Lung (tissue), 11 donors: ENCODE measurements at regions not wholly inside any gene's neighbourhood (a gene's known extent, or its start where the extent isn't known, plus 50 kb on each side); places are given as distances from the start of the nearest gene placed in this dataset.

Experiments
- ATAC-seq: fragments of 200-7000 bp; cut with Tn5 transposase; one replicate; pipeline ENCODE4 v1.9.1; 2020; ENCODE audit warnings: moderate number of reproducible peaks; ENCODE audit not compliant: insufficient read depth, low FRiP score
- DNase-seq, 3 donors: peaks; one replicate each; pipeline ENCODE4 v3.0.0-alpha.2; 2013 to 2017
- H3K27ac ChIP-seq, 2 donors: one replicate each; pipeline ENCODE4 v1.5.1; 2013; ENCODE audit warnings: mild to moderate bottlenecking in 2 of 2, moderate library complexity in 2 of 2, control low read depth in 1 of 2, inconsistent platforms in 1 of 2, low read depth in 1 of 2, low read length in 1 of 2
- H3K27me3 ChIP-seq, 3 donors: one replicate each; pipeline ENCODE4 v1.5.1; 2013; ENCODE audit warnings: low read length in 2 of 3; ENCODE audit not compliant: control insufficient read depth in 3 of 3, insufficient read depth in 3 of 3
- H3K36me3 ChIP-seq, 4 donors: one replicate each; pipeline ENCODE4 v1.5.1; 2013; ENCODE audit warnings: low read length in 4 of 4, mild to moderate bottlenecking in 1 of 4, moderate library complexity in 1 of 4; ENCODE audit not compliant: control insufficient read depth in 4 of 4, insufficient read depth in 4 of 4
- H3K4me1 ChIP-seq, 5 donors: one replicate each; pipeline ENCODE4 v1.5.1; 2013; ENCODE audit warnings: low read length in 5 of 5, mild to moderate bottlenecking in 2 of 5, moderate library complexity in 1 of 5; ENCODE audit not compliant: control insufficient read depth in 5 of 5, insufficient read depth in 5 of 5
- H3K4me3 ChIP-seq: one replicate; pipeline ENCODE4 v1.5.1; 2013; ENCODE audit warnings: mild to moderate bottlenecking, control low read depth, moderate library complexity
- H3K9ac ChIP-seq, 2 donors: one replicate each; pipeline ENCODE4 v1.5.1; 2013; ENCODE audit warnings: low read length in 2 of 2, control low read depth in 1 of 2; ENCODE audit not compliant: insufficient read depth in 1 of 2
- H3K9me3 ChIP-seq, 4 donors: one replicate each; pipeline ENCODE4 v1.5.1; 2013; ENCODE audit warnings: low read length in 3 of 4, mild to moderate bottlenecking in 1 of 4, moderate library complexity in 1 of 4; ENCODE audit not compliant: control insufficient read depth in 4 of 4, insufficient read depth in 3 of 4
- WGBS, 2 donors: extraction: QIAGEN DNeasy Blood & Tissue Kit; methylation state at CpG; one replicate each; pipeline ENCODE4 v1.1.7; 2013; 5-methylcytosine and 5-hydroxymethylcytosine counted together
- TF ChIP-seq, protein P1 (sequence below): IDR thresholded peaks from 2 replicates; pipeline ENCODE4 v1.5.1; 2012; ENCODE audit warnings: mild to moderate bottlenecking; ENCODE audit errors: control extremely low read depth, extremely low read depth
- donor health status: control.
- donor health status: control.
- donor health status: Bipolar disorder and iron deficiency.
- donor health status: healthy.
- donor health status: DM: yes; HTN: yes; CAD: no.

- ATAC-seq: no peak
- H3K9ac ChIP-seq: no peak overlapping the region
- H3K9me3 ChIP-seq: no peaks in the 10 kb centered on the region
- TF ChIP-seq, protein P1, sequence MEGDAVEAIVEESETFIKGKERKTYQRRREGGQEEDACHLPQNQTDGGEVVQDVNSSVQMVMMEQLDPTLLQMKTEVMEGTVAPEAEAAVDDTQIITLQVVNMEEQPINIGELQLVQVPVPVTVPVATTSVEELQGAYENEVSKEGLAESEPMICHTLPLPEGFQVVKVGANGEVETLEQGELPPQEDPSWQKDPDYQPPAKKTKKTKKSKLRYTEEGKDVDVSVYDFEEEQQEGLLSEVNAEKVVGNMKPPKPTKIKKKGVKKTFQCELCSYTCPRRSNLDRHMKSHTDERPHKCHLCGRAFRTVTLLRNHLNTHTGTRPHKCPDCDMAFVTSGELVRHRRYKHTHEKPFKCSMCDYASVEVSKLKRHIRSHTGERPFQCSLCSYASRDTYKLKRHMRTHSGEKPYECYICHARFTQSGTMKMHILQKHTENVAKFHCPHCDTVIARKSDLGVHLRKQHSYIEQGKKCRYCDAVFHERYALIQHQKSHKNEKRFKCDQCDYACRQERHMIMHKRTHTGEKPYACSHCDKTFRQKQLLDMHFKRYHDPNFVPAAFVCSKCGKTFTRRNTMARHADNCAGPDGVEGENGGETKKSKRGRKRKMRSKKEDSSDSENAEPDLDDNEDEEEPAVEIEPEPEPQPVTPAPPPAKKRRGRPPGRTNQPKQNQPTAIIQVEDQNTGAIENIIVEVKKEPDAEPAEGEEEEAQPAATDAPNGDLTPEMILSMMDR: no peak
- peaks cover 5 to 41% (median 13%) of the 10 kb centered on the region in 5 donors for H3K4me1 ChIP-seq
- peaks cover 0 to 9% (median 2%) of the 10 kb centered on the region in 3 donors for H3K27me3 ChIP-seq
- H3K4me3 ChIP-seq: no peak overlapping the region
- H3K27ac ChIP-seq: peak overlapping the region in 1 of 2 donors; percentile 43
- DNase-seq: no peak
- 52 to 57% methylated on average over 17 of the region's 17 CpGs for WGBS, 2 donors
- H3K36me3 ChIP-seq: no peaks in the 10 kb centered on the region
These were observed 108.8 kb downstream of the NAV1 start for GRCh38 chr1:201647722-201648065.

GRCh38 chr1:201648066-201648906 lies 109.4 kb downstream of the NAV1 start:
- H3K9ac ChIP-seq: no peak overlapping the region
- TF ChIP-seq, protein P1: no peak
- peak; percentile 64 to 81 (median 68) for DNase-seq

DNA sequence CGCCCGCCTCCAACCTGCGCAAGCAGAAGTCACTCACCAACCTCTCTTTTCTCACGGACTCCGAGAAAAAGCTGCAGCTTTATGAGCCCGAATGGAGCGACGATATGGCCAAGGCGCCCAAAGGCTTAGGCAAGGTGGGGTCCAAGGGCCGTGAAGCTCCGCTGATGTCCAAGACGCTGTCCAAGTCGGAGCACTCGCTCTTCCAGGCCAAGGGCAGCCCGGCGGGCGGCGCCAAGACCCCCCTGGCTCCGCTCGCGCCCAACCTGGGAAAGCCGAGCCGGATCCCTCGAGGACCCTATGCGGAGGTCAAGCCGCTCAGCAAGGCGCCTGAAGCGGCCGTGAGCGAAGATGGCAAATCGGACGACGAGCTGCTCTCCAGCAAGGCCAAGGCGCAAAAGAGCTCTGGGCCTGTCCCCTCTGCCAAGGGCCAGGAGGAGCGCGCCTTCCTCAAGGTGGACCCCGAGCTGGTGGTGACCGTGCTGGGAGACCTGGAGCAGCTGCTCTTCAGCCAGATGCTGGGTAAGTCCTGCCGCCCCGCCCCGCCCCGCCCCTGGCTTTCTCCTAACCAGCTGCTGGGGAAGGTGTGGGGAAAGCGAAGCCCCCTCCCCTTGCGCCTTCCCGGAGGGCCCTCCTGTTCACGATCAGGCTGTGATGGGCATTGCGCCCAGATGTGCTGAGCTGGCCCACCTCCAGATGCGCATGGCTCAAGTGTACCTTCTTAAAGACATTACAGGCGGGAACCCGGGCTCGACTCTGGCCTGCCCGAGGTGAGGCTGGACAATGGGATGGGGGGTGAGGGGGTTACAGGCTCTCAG lies 110.2 kb downstream of the NAV1 start:
- no peak overlapping the region for H3K9ac ChIP-seq
- no peak overlapping the region for H3K4me3 ChIP-seq

More at GRCh38 chr1:201648066-201648906, 109.4 kb downstream of the NAV1 start:
- Histone ChIP-seq H3K27ac (peak overlapping the region in 1 of 2 donors; percentile 43), H3K4me1 (peaks cover 5 to 41% (median 13%) of the 10 kb centered on the region in 5 donors), H3K9me3 (no peaks in the 10 kb centered on the region), H3K36me3 (no peaks in the 10 kb centered on the region), H3K27me3 (peaks cover 0 to 9% (median 2%) of the 10 kb centered on the region in 3 donors), H3K4me3 (peak overlapping the region; percentile 32)
- no peak for ATAC-seq
- WGBS, 2 donors: 1 to 2% methylated on average over 70 to 81 of the region's 81 CpGs

More for the DNA sequence above, 110.2 kb downstream of the NAV1 start:
- Histone ChIP-seq H3K36me3 (no peaks in the 10 kb centered on the region), H3K9me3 (no peaks in the 10 kb centered on the region), H3K4me1 (peaks cover 5 to 41% (median 13%) of the 10 kb centered on the region in 5 donors), H3K27ac (peak overlapping the region in 1 of 2 donors; percentile 43), H3K27me3 (peaks cover 0 to 9% (median 2%) of the 10 kb centered on the region in 3 donors)
- TF ChIP-seq, protein P1: no peak
- ATAC-seq (no peak), DNase-seq (peak; percentile 46 to 60 (median 46))
- 49 to 54% methylated on average over 52 of the region's 52 CpGs for WGBS, 2 donors
